Breast epithelium (tissue), 4 donors: ENCODE measurements at regions not wholly inside any gene's neighbourhood (a gene's known extent, or its start where the extent isn't known, plus 50 kb on each side); places are given as distances from the start of the nearest gene placed in this dataset.

Source experiments
- DNase-seq, 2 donors: peaks; one replicate each; pipeline ENCODE4 v3.0.0-alpha.2; 2019; ENCODE audit warnings: low spot score in 2 of 2
- H3K27ac ChIP-seq, 2 donors: fragments of 200-600 bp; sonication (generic) in 1 of 2; one replicate each; pipeline ENCODE4 v1.5.1; 2016 to 2019; ENCODE audit warnings: mild to moderate bottlenecking in 1 of 2
- H3K27me3 ChIP-seq, 2 donors: fragments of 200-600 bp; sonication (generic) in 1 of 2; one replicate each; pipeline versions ENCODE4 v1.5.1 to v1.6.0; 2017 to 2019; ENCODE audit warnings: control low read depth in 1 of 2, mild to moderate bottlenecking in 1 of 2
- H3K36me3 ChIP-seq: fragments of 200-600 bp; one replicate; pipeline ENCODE4 v1.5.1; 2019
- H3K4me1 ChIP-seq, 2 donors: fragments of 200-600 bp; sonication (generic); one replicate each; pipeline ENCODE4 v1.5.1; 2016 to 2019; ENCODE audit warnings: control low read depth in 1 of 2
- H3K4me3 ChIP-seq, 3 donors: fragments of 200-600 bp; sonication (generic); 1 replicate in 2 of 3; 2 replicates in 1 of 3; pipeline ENCODE4 v1.5.1; 2016 to 2019; ENCODE audit warnings: mild to moderate bottlenecking in 3 of 3, moderate library complexity in 2 of 3
- H3K9me3 ChIP-seq, 2 donors: fragments of 200-600 bp; sonication (generic) in 1 of 2; one replicate each; pipeline ENCODE4 v1.5.1; 2016 to 2019; ENCODE audit warnings: control low read depth in 1 of 2
- CTCF ChIP-seq, 3 donors: fragments of 450-650 bp; IDR thresholded peaks; one replicate each; pipeline ENCODE4 v1.5.1; 2016 to 2017; ENCODE audit warnings: antibody characterized with exemption in 3 of 3, mild to moderate bottlenecking in 3 of 3, moderate library complexity in 3 of 3
- POLR2A ChIP-seq: fragments of 450-650 bp; IDR thresholded peaks from one replicate; pipeline ENCODE4 v1.6.1; 2016; ENCODE audit warnings: antibody characterized with exemption, mild to moderate bottlenecking, moderate library complexity
- POLR2AphosphoS5 ChIP-seq, 3 donors: sonication (generic); formaldehyde crosslinking; IDR thresholded peaks; one replicate each; pipeline ENCODE4 v1.6.1; 2017; ENCODE audit warnings: antibody characterized with exemption in 3 of 3
- intact Hi-C: fragments of 100-400 bp; cut with DNase I; formaldehyde crosslinking; loops from one replicate; pipeline ENCODE4 v1.15.1; 2023; ENCODE audit warnings: low total_unique reads

GRCh38 chr6:86586195-86586594 lies 351.1 kb upstream of the HTR1E start:
- no peaks in the 10 kb centered on the region for H3K4me1 ChIP-seq
- H3K4me3 ChIP-seq, result no peak overlapping the region
- H3K36me3 ChIP-seq, result no peaks in the 10 kb centered on the region
- TF ChIP-seq CTCF (IDR thresholded peaks at IDR 0.05), result no peak
- TF ChIP-seq POLR2AphosphoS5 (IDR thresholded peaks at IDR 0.05), result no peak
- TF ChIP-seq POLR2A, result no peak
- no peak for DNase-seq
- intact Hi-C loops, result no loop called here
- H3K27ac ChIP-seq, result no peak overlapping the region
- H3K27me3 ChIP-seq, result no peaks in the 10 kb centered on the region
- H3K9me3 ChIP-seq, result peaks cover 13 to 36% of the 10 kb centered on the region in 2 donors

- Histone ChIP-seq H3K4me3 (no peak overlapping the region), H3K27me3 (no peaks in the 10 kb centered on the region), H3K27ac (no peak overlapping the region), H3K36me3 (no peaks in the 10 kb centered on the region), H3K4me1 (no peaks in the 10 kb centered on the region), H3K9me3 (peaks cover 13 to 58% of the 10 kb centered on the region in 2 donors)
- TF ChIP-seq CTCF (IDR thresholded peaks at IDR 0.05) (no peak), POLR2AphosphoS5 (IDR thresholded peaks at IDR 0.05) (no peak), POLR2A (no peak)
- no peak for DNase-seq
- intact Hi-C loops, result no loop called here
Measured at GRCh38 chr6:86581833-86582232, 355.5 kb upstream of the HTR1E start.

DNA sequence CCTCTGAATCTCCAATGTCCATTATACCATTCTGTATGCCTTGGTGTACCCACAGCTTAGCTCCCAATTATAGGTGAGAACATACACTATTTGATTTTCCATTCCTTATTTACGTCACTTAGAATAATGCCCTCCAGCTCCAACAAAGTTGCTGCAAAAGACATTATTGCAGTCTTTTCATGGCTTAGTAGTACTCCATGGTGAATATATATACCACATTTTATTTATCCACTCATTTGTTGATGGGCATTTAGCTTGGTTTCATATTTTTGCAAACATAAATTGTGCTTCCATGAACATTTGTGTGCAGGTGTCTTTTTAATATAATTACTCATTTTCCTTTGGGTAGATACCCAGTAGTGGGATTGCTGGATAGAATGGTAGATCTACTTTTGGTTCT lies 374.1 kb upstream of the HTR1E start:
- Histone ChIP-seq H3K36me3 (no peaks in the 10 kb centered on the region), H3K9me3 (peaks cover 0 to 17% of the 10 kb centered on the region in 2 donors), H3K27me3 (no peaks in the 10 kb centered on the region), H3K4me1 (no peaks in the 10 kb centered on the region), H3K4me3 (no peak overlapping the region), H3K27ac (no peak overlapping the region)
- TF ChIP-seq CTCF (IDR thresholded peaks at IDR 0.05) (no peak), POLR2AphosphoS5 (IDR thresholded peaks at IDR 0.05) (no peak), POLR2A (no peak)
- DNase-seq, result no peak
- intact Hi-C loops, result no loop called here

GRCh38 chr6:86558318-86558717 lies 379.0 kb upstream of the HTR1E start:
- Histone ChIP-seq H3K27ac (no peak overlapping the region), H3K9me3 (peaks cover 0 to 8% of the 10 kb centered on the region in 2 donors), H3K4me1 (no peaks in the 10 kb centered on the region), H3K36me3 (no peaks in the 10 kb centered on the region), H3K4me3 (no peak overlapping the region), H3K27me3 (no peaks in the 10 kb centered on the region)
- DNase-seq, result no peak
- TF ChIP-seq POLR2A (no peak), CTCF (IDR thresholded peaks at IDR 0.05) (no peak), POLR2AphosphoS5 (IDR thresholded peaks at IDR 0.05) (no peak)
- intact Hi-C loops, result no loop called here

DNA sequence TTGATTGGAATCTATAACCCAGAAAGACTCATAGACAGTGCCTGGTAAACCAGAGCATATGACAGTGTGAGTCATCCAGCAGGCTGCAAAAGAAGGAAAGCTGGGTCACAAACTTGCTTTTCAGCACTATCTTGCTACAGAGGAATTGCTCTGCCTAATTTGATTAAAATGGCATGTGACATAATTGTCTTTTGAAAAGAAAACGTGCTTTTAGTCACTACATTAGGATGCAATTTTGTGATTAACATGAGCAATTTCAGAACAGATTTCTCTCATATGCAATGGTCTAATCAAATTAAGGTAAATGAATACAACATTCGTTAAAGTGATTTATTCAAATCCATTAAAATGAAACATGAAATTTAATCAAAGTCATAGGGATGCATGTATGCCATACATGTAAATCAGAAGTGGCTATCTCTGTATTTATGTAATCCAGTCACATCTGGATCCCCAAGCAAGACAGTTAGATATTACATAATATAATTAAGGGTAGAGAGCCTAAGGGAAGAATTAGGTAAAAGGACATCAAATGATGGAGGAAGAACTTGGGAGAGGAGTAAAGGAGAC lies 400.0 kb upstream of the HTR1E start:
- no peaks in the 10 kb centered on the region for H3K9me3 ChIP-seq
- H3K4me3 ChIP-seq, result no peak overlapping the region
- H3K27ac ChIP-seq, result no peak overlapping the region
- intact Hi-C loops, result no loop called here
- H3K27me3 ChIP-seq, result no peaks in the 10 kb centered on the region
- no peaks in the 10 kb centered on the region for H3K36me3 ChIP-seq
- no peak for DNase-seq
- no peaks in the 10 kb centered on the region for H3K4me1 ChIP-seq
- TF ChIP-seq CTCF (IDR thresholded peaks at IDR 0.05), result no peak
- no peak for TF ChIP-seq POLR2A
- TF ChIP-seq POLR2AphosphoS5 (IDR thresholded peaks at IDR 0.05), result no peak
